Loucy (cell line): ENCODE measurements at regions not wholly inside any gene's neighbourhood (a gene's known extent, or its start where the extent isn't known, plus 50 kb on each side); places are given as distances from the start of the nearest gene placed in this dataset.

Source experiments
- H2AFZ ChIP-seq: fragments of 200-600 bp; sonication (generic); 2 replicates; pipeline ENCODE4 v1.6.0; 2016; ENCODE audit warnings: antibody characterized with exemption, mild to moderate bottlenecking, low read length, moderate library complexity
- H3F3A ChIP-seq: fragments of 200-600 bp; 2 replicates; pipeline ENCODE4 v1.6.0; 2016; ENCODE audit warnings: antibody characterized with exemption, low read depth, mild to moderate bottlenecking
- H3K27me3 ChIP-seq: fragments of 200-600 bp; sonication (generic); 2 replicates; pipeline ENCODE4 v1.6.1; 2014; ENCODE audit warnings: low read length, mild to moderate bottlenecking; ENCODE audit not compliant: insufficient read depth, poor library complexity, severe bottlenecking
- H3K36me3 ChIP-seq: fragments of 200-600 bp; sonication (generic); 2 replicates; pipeline ENCODE4 v1.6.1; 2016; ENCODE audit warnings: low read length; ENCODE audit not compliant: insufficient read depth
- H3K4me1 ChIP-seq: fragments of 200-600 bp; sonication (generic); 2 replicates; pipeline ENCODE4 v1.5.1; 2014; ENCODE audit warnings: low read length, mild to moderate bottlenecking; ENCODE audit not compliant: insufficient read depth, poor library complexity, severe bottlenecking
- H3K4me2 ChIP-seq: fragments of 200-600 bp; sonication (generic); 2 replicates; pipeline ENCODE4 v1.6.0; 2014; ENCODE audit warnings: antibody characterized with exemption, low read length, low read depth, mild to moderate bottlenecking; ENCODE audit not compliant: poor library complexity, severe bottlenecking
- H3K4me3 ChIP-seq: fragments of 200-600 bp; sonication (generic); 2 replicates; pipeline ENCODE4 v1.5.1; 2014; ENCODE audit warnings: low read length, mild to moderate bottlenecking, mixed read lengths; ENCODE audit not compliant: poor library complexity, severe bottlenecking
- H3K79me2 ChIP-seq: fragments of 200-600 bp; sonication (generic); 2 replicates; pipeline ENCODE4 v1.6.1; 2014; ENCODE audit warnings: low read length; ENCODE audit not compliant: insufficient read depth
- H3K9ac ChIP-seq: fragments of 200-600 bp; sonication (generic); 2 replicates; pipeline ENCODE4 v1.6.0; 2014; ENCODE audit warnings: mild to moderate bottlenecking, low read depth, low read length, moderate library complexity; ENCODE audit not compliant: poor library complexity, severe bottlenecking
- H3K9me2 ChIP-seq: fragments of 200-600 bp; sonication (generic); replicated peaks from 2 replicates; pipeline ENCODE4 v1.6.1; 2016; ENCODE audit warnings: low read depth, low read length, mixed read lengths
- H3K9me3 ChIP-seq: fragments of 200-600 bp; sonication (generic); 2 replicates; pipeline ENCODE4 v1.6.1; 2014; ENCODE audit warnings: mild to moderate bottlenecking, antibody characterized with exemption, low read length, low read depth; ENCODE audit not compliant: insufficient read depth
- H4K20me1 ChIP-seq: fragments of 200-600 bp; sonication (generic); 2 replicates; pipeline ENCODE4 v1.6.0; 2014; ENCODE audit warnings: antibody characterized with exemption, low read length, mild to moderate bottlenecking; ENCODE audit not compliant: insufficient read depth, poor library complexity, severe bottlenecking
- EZH2phosphoT487 ChIP-seq: fragments of 200-600 bp; IDR thresholded peaks from 2 replicates; pipeline ENCODE4 v1.6.1; 2018; ENCODE audit warnings: antibody characterized with exemption, mild to moderate bottlenecking, moderate library complexity, borderline replicate concordance
- TF ChIP-seq, protein P1 (sequence below): fragments of 200-600 bp; sonication (generic); conservative IDR thresholded peaks from 2 replicates; pipeline ENCODE4 v1.5.1; 2014; ENCODE audit warnings: mild to moderate bottlenecking, antibody characterized with exemption, low read length

DNA sequence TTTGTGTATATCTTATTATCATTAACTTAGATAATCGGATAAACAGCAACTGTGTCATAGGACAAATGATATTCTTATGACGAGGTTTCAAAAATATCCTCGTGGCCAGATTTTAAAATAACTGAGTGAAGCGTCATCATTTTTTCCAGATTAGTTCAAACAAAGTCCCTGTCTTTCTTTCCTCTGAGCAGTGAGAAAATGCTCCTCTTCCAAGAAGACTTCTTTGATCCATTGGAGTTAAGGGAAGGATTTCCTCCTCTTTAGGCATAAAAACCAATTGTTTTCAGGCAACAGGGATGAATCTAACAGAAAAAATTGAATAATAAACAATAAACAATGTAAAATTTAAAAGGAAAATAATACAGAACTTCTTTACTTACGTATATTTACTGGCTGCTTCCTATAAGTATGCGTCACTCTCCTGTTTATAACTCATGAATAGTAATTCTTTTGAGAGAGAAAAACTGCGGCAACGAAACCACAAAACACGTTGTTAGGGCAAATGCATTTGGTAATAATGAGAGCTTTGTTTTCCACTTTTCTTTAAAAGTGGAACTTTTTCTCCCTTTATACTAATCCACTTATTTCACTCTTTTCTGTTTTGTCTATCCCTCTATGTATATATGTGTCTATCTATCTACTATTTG is 419.4 kb upstream of the ONECUT1 start:
- no peaks in the 10 kb centered on the region for H3K36me3 ChIP-seq
- no peaks in the 10 kb centered on the region for H3K27me3 ChIP-seq
- H3F3A ChIP-seq = no peaks in the 10 kb centered on the region
- no peak overlapping the region for H3K4me2 ChIP-seq
- no peak overlapping the region for H3K4me3 ChIP-seq
- H3K4me1 ChIP-seq = no peaks in the 10 kb centered on the region
- H3K9me3 ChIP-seq = no peaks in the 10 kb centered on the region
- H3K79me2 ChIP-seq = no peaks in the 10 kb centered on the region
- no peak overlapping the region for H3K9ac ChIP-seq
- H2AFZ ChIP-seq = no peak overlapping the region
- no peaks in the 10 kb centered on the region for H4K20me1 ChIP-seq
- H3K9me2 ChIP-seq = no peaks in the 10 kb centered on the region
- no peak for TF ChIP-seq EZH2phosphoT487
- TF ChIP-seq, protein P1, sequence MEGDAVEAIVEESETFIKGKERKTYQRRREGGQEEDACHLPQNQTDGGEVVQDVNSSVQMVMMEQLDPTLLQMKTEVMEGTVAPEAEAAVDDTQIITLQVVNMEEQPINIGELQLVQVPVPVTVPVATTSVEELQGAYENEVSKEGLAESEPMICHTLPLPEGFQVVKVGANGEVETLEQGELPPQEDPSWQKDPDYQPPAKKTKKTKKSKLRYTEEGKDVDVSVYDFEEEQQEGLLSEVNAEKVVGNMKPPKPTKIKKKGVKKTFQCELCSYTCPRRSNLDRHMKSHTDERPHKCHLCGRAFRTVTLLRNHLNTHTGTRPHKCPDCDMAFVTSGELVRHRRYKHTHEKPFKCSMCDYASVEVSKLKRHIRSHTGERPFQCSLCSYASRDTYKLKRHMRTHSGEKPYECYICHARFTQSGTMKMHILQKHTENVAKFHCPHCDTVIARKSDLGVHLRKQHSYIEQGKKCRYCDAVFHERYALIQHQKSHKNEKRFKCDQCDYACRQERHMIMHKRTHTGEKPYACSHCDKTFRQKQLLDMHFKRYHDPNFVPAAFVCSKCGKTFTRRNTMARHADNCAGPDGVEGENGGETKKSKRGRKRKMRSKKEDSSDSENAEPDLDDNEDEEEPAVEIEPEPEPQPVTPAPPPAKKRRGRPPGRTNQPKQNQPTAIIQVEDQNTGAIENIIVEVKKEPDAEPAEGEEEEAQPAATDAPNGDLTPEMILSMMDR = no peak

DNA sequence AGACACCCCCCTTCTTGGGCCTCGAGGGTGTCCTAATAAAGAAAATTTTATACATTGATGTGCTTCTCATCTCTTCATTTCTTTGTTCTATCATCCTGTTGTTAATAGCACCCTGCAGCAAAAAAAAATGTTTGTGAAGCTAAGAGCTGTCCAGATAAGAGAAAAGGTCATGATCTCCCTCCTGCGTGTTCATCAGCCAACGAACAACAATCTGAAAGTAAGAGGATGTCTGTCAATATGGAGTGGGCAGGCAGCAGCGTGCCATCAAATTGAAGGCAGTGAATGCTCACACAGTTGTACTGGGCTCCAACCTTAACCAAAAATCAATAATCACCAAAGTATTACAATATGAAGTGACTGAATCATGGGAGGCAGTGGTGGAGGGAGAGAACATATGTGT is 418.6 kb upstream of the ONECUT1 start:
- no peak overlapping the region for H3K9ac ChIP-seq
- no peaks in the 10 kb centered on the region for H3K79me2 ChIP-seq
- no peak overlapping the region for H3K4me3 ChIP-seq
- TF ChIP-seq, protein P1 = no peak
- TF ChIP-seq EZH2phosphoT487 = no peak
- no peak overlapping the region for H2AFZ ChIP-seq
- H3K9me2 ChIP-seq = no peaks in the 10 kb centered on the region
- H3K27me3 ChIP-seq = no peaks in the 10 kb centered on the region
- no peak overlapping the region for H3K4me2 ChIP-seq
- H3F3A ChIP-seq = no peaks in the 10 kb centered on the region
- no peaks in the 10 kb centered on the region for H3K36me3 ChIP-seq
- no peaks in the 10 kb centered on the region for H3K4me1 ChIP-seq
- H4K20me1 ChIP-seq = no peaks in the 10 kb centered on the region
- H3K9me3 ChIP-seq = no peaks in the 10 kb centered on the region

- no peaks in the 10 kb centered on the region for H3K4me1 ChIP-seq
- no peaks in the 10 kb centered on the region for H3K9me2 ChIP-seq
- no peaks in the 10 kb centered on the region for H4K20me1 ChIP-seq
- no peak overlapping the region for H3K4me3 ChIP-seq
- H3K4me2 ChIP-seq = no peak overlapping the region
- H3K27me3 ChIP-seq = no peaks in the 10 kb centered on the region
- H3K36me3 ChIP-seq = no peaks in the 10 kb centered on the region
- no peaks in the 10 kb centered on the region for H3K79me2 ChIP-seq
- TF ChIP-seq, protein P1 = no peak
- TF ChIP-seq EZH2phosphoT487 = no peak
- no peak overlapping the region for H2AFZ ChIP-seq
- H3K9me3 ChIP-seq = no peaks in the 10 kb centered on the region
- H3K9ac ChIP-seq = no peak overlapping the region
- no peaks in the 10 kb centered on the region for H3F3A ChIP-seq
Observed at GRCh38 chr15:53203454-53203853, 413.3 kb upstream of the ONECUT1 start.
